ENCODE measurements at regions not wholly inside any gene's neighbourhood (a gene's known extent, or its start where the extent isn't known, plus 50 kb on each side); places are given as distances from the start of the nearest gene placed in this dataset.
A peak's percentile ranks its signal among the peaks of the same experiment; 100 is the strongest.
"Not testable (repeated sequence)": the region's sequence is repeated elsewhere in the genome, so short reads cannot be mapped to it uniquely, and the experiment has no call there.

DNA sequence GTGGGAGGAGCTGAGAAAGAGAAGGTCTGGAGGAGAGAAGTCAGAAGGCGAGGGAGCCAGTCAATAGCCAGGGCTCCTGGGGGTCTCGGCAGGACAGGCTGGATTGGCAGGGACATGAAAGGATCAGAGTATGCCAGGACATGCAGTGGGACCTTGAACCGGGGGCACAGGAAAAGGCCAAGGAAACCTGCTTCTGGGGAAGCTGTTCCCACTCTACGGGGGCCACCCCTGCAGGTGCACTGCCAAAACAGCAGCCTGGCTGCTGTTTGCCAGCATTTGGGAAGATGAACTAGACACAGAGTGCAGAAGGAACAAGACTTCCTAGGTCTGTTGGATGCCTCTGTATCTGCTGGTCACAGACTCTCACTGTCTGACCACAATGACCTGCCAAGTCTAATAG lies 194.9 kb upstream of the PRSS58 start:
- Histone ChIP-seq H3K9me3 (no peaks in the 10 kb centered on the region), H3K36me3 (no peaks in the 10 kb centered on the region), H3K27me3 (no peaks in the 10 kb centered on the region), H3K27ac (no peak overlapping the region), H3K4me3 (no peak overlapping the region), H3K4me1 (no peaks in the 10 kb centered on the region)
- no peak for TF ChIP-seq POLR2AphosphoS5 (IDR thresholded peaks at IDR 0.05)
- TF ChIP-seq POLR2A (IDR thresholded peaks at IDR 0.05) = no peak
- TF ChIP-seq, protein P1, sequence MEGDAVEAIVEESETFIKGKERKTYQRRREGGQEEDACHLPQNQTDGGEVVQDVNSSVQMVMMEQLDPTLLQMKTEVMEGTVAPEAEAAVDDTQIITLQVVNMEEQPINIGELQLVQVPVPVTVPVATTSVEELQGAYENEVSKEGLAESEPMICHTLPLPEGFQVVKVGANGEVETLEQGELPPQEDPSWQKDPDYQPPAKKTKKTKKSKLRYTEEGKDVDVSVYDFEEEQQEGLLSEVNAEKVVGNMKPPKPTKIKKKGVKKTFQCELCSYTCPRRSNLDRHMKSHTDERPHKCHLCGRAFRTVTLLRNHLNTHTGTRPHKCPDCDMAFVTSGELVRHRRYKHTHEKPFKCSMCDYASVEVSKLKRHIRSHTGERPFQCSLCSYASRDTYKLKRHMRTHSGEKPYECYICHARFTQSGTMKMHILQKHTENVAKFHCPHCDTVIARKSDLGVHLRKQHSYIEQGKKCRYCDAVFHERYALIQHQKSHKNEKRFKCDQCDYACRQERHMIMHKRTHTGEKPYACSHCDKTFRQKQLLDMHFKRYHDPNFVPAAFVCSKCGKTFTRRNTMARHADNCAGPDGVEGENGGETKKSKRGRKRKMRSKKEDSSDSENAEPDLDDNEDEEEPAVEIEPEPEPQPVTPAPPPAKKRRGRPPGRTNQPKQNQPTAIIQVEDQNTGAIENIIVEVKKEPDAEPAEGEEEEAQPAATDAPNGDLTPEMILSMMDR (IDR thresholded peaks at IDR 0.05) = no peak
- no peak for TF ChIP-seq EP300 (IDR thresholded peaks at IDR 0.05)
- 61 to 70% methylated on average over 4 of the region's 4 CpGs for WGBS, 2 donors
- DNase-seq (no peak), ATAC-seq (ENCODE audit: low FRiP score in 2 of 2) (no peak)

DNA sequence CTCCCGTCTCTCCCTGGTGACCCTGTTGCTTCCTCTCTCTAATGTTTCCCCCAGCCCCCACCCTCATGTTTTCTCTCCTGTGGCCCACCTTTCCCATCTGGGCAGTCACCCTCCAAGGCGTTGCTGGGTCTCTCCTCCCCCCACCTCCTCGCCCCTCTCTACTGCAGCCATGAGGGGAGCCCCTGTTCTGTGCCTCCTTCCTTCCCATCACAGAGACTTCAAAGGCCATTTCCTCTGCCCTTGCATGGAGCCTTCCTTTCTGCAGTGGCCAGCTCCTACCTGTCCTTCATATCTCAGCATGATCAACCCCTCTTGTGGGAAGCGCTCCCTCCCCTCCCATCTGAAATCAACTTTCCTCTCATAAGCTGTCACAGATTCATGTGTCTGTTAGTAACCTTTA lies 194.0 kb upstream of the PRSS58 start:
- 59 to 72% methylated on average over 4 of the region's 4 CpGs for WGBS, 2 donors
- ATAC-seq (ENCODE audit: low FRiP score in 2 of 2) = peak in 1 of 2 donors; percentile 18
- Histone ChIP-seq H3K27me3 (no peaks in the 10 kb centered on the region), H3K36me3 (no peaks in the 10 kb centered on the region), H3K4me3 (no peak overlapping the region), H3K4me1 (no peaks in the 10 kb centered on the region), H3K9me3 (no peaks in the 10 kb centered on the region), H3K27ac (no peak overlapping the region)
- TF ChIP-seq, protein P1 (IDR thresholded peaks at IDR 0.05) = no peak
- TF ChIP-seq POLR2AphosphoS5 (IDR thresholded peaks at IDR 0.05) (no peak), POLR2A (IDR thresholded peaks at IDR 0.05) (no peak), EP300 (IDR thresholded peaks at IDR 0.05) (no peak)
- DNase-seq = no peak

DNA sequence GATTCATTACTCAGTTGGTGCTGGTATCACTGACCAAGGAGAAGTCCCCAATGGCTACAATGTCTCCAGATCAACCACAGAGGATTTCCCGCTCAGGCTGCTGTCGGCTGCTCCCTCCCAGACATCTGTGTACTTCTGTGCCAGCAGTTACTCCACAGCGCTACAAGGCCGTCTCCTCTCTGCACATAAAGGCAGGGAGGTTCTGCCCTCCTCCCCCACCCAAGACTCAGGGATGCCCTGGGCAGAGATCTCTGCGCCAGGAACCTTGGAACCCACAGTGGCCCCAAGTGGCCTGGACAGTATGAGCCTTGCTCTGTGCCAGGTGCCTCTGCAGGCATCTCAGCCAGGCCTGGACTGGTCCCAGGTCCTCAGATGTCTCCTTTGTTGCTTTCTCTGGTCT lies 193.4 kb upstream of the PRSS58 start:
- H3K27ac ChIP-seq = no peak overlapping the region
- 80 to 82% methylated on average over 5 of the region's 5 CpGs for WGBS, 2 donors
- DNase-seq = no peak
- TF ChIP-seq EP300 (IDR thresholded peaks at IDR 0.05) (no peak), POLR2A (IDR thresholded peaks at IDR 0.05) (no peak), POLR2AphosphoS5 (IDR thresholded peaks at IDR 0.05) (no peak)
- TF ChIP-seq, protein P1 (IDR thresholded peaks at IDR 0.05) = no peak
- H3K27me3 ChIP-seq = no peaks in the 10 kb centered on the region
- H3K9me3 ChIP-seq = no peaks in the 10 kb centered on the region
- no peak for ATAC-seq (ENCODE audit: low FRiP score in 2 of 2)
- no peaks in the 10 kb centered on the region for H3K36me3 ChIP-seq
- no peak overlapping the region for H3K4me3 ChIP-seq
- H3K4me1 ChIP-seq = no peaks in the 10 kb centered on the region

DNA sequence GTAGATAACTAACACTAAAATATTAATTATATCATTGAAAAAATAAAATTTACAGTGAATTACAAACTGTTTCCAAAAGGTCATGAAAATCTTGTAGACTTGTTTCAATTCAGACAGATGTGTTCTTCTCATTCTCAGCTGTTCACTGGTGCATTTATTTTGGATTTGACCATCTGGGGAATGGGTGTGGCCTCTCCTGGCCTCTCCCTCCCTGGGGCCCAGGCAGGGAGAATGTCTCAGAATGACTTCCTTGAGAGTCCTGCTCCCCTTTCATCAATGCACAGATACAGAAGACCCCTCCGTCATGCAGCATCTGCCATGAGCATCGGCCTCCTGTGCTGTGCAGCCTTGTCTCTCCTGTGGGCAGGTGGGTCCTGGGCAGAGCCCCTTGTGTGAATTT lies 192.8 kb upstream of the PRSS58 start:
- no peaks in the 10 kb centered on the region for H3K27me3 ChIP-seq
- ATAC-seq (ENCODE audit: low FRiP score in 2 of 2) (no peak), DNase-seq (no peak)
- TF ChIP-seq, protein P1 (IDR thresholded peaks at IDR 0.05) = no peak
- no peak for TF ChIP-seq POLR2AphosphoS5 (IDR thresholded peaks at IDR 0.05)
- TF ChIP-seq POLR2A (IDR thresholded peaks at IDR 0.05) = no peak
- no peak for TF ChIP-seq EP300 (IDR thresholded peaks at IDR 0.05)
- no peaks in the 10 kb centered on the region for H3K4me1 ChIP-seq
- no peak overlapping the region for H3K4me3 ChIP-seq
- H3K27ac ChIP-seq = no peak overlapping the region
- no peaks in the 10 kb centered on the region for H3K9me3 ChIP-seq
- WGBS, 2 donors = 83 to 90% methylated on average over 2 of the region's 2 CpGs
- H3K36me3 ChIP-seq = no peaks in the 10 kb centered on the region

DNA sequence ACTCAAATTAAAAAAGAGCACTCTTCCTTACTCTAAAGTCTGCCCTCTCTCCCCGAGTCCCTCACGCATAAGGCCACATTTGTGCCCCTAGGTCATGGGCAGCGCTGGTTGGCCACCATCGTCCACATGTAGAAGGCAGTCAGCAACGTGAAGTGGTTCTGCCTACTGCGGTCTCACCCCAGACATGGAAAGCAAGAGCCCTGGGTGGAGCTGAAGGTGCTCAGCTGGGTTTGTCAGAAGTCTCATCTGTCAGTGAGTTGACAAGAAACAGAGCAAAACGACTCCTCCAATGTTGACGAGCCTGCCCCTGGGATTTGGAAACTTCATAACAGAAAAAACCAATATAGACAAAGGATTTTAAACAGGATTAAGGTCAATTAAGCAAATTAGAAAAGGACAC lies 192.3 kb upstream of the PRSS58 start:
- WGBS, 2 donors = 74 to 75% methylated on average over 8 of the region's 8 CpGs
- no peaks in the 10 kb centered on the region for H3K9me3 ChIP-seq
- H3K27me3 ChIP-seq = no peaks in the 10 kb centered on the region
- H3K27ac ChIP-seq = no peak overlapping the region
- ATAC-seq (ENCODE audit: low FRiP score in 2 of 2) = no peak
- no peaks in the 10 kb centered on the region for H3K36me3 ChIP-seq
- no peak overlapping the region for H3K4me3 ChIP-seq
- H3K4me1 ChIP-seq = no peaks in the 10 kb centered on the region
- TF ChIP-seq, protein P1 (IDR thresholded peaks at IDR 0.05) = no peak
- TF ChIP-seq POLR2AphosphoS5 (IDR thresholded peaks at IDR 0.05) (no peak), EP300 (IDR thresholded peaks at IDR 0.05) (no peak), POLR2A (IDR thresholded peaks at IDR 0.05) (no peak)
- DNase-seq = no peak

DNA sequence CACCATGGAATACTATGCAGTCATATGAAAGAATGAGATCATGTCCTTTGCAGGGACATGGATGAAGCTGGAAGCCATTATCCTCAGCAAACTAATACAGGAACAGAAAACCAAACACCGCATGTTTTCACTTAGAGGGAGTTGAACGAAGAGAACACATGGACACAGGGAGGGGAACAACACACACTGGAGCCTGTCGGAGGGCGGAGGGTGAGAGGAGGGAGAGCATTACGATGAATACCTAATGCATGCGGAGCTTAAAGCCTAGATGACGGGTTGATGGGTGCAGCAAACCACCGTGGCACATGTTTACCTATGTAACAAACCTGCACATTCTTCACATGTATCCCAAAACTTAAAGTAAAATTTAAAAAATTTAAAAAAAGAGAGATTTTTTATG lies 191.0 kb upstream of the PRSS58 start:
- H3K27ac ChIP-seq; H3K4me3 ChIP-seq; DNase-seq; H3K4me1 ChIP-seq; ATAC-seq (ENCODE audit: low FRiP score in 2 of 2); H3K27me3 ChIP-seq; H3K9me3 ChIP-seq; H3K36me3 ChIP-seq: not testable (repeated sequence)
- WGBS, 2 donors = 85 to 86% methylated on average over 8 of the region's 8 CpGs

Measured in upper lobe of left lung (tissue), 6 donors.